ENCODE measurements at regions not wholly inside any gene's neighbourhood (a gene's known extent, or its start where the extent isn't known, plus 50 kb on each side); places are given as distances from the start of the nearest gene placed in this dataset.

DNA sequence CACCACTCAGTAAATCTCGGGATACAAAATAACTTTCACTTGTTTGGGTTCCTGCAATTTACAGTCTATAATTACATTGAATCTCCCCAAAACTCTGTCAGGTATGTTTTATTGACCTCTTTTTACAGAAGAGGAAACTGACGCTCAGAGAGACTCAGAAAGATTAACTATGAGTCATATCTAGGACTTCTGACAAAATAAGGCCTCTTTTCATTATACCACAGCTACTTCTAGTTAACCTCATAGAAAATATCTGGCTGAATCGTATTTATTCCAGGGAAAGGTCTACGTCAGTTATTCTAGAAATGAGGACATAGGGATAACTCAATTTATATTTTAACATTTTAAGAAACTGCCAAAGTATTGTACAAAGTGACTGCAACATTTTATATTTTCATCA is 211.1 kb upstream of the FAM78B start:
- no peak overlapping the region for H3K27ac ChIP-seq
- in situ Hi-C loops (cut with MboI; ENCODE audit: low pct_ligation_motif_present in 1 of 4, low pct_unique_long_range_greater_than_20kb in 1 of 4, low sequenced_read_pairs in 3 of 4) = no loop called here
- H3K4me1 ChIP-seq = no peaks in the 10 kb centered on the region
- DNase-seq = no peak
- no peak for TF ChIP-seq EP300 (IDR thresholded peaks at IDR 0.05; ENCODE audit: low read depth)
- TF ChIP-seq POLR2AphosphoS5 (IDR thresholded peaks at IDR 0.05) = no peak
- no peaks in the 10 kb centered on the region for H3K27me3 ChIP-seq
- intact Hi-C loops (cut with DNase I; ENCODE audit: low total_unique reads) = no loop called here
- 56 to 58% methylated on average over 4 of the region's 4 CpGs for WGBS, 2 donors (ENCODE audit: low coverage in 1 of 2)
- H3K36me3 ChIP-seq = no peaks in the 10 kb centered on the region
- no peak overlapping the region for H3K4me3 ChIP-seq
- H3K9me3 ChIP-seq = no peaks in the 10 kb centered on the region

DNA sequence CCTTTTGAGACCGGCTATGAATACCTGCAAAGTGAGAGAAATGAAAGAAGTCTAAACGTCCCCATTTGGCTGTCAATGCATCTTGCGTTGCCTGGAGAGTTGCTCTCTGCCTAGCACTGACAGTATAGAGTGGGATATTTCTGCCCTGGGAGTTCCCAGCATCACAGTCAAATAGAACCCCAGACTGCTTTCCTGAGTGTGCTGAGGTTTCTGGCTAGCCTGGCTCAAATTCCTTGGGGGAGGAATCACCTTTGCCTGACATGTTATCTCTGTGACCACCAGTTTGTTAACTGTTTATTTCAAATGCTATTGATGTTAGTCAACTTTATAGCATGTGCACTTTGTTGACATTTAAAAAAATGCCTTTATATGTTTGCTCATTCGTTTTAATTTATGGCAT is 212.0 kb upstream of the FAM78B start:
- Histone ChIP-seq H3K27ac (no peak overlapping the region), H3K9me3 (no peaks in the 10 kb centered on the region), H3K36me3 (no peaks in the 10 kb centered on the region), H3K27me3 (no peaks in the 10 kb centered on the region), H3K4me1 (no peaks in the 10 kb centered on the region), H3K4me3 (no peak overlapping the region)
- in situ Hi-C loops (cut with MboI; ENCODE audit: low pct_ligation_motif_present in 1 of 4, low pct_unique_long_range_greater_than_20kb in 1 of 4, low sequenced_read_pairs in 3 of 4) = no loop called here
- intact Hi-C loops (cut with DNase I; ENCODE audit: low total_unique reads) = no loop called here
- no peak for DNase-seq
- TF ChIP-seq POLR2AphosphoS5 (IDR thresholded peaks at IDR 0.05) (no peak), POLR2A (IDR thresholded peaks at IDR 0.05) (no peak), EP300 (IDR thresholded peaks at IDR 0.05; ENCODE audit: low read depth) (no peak)
- TF ChIP-seq, protein P1, sequence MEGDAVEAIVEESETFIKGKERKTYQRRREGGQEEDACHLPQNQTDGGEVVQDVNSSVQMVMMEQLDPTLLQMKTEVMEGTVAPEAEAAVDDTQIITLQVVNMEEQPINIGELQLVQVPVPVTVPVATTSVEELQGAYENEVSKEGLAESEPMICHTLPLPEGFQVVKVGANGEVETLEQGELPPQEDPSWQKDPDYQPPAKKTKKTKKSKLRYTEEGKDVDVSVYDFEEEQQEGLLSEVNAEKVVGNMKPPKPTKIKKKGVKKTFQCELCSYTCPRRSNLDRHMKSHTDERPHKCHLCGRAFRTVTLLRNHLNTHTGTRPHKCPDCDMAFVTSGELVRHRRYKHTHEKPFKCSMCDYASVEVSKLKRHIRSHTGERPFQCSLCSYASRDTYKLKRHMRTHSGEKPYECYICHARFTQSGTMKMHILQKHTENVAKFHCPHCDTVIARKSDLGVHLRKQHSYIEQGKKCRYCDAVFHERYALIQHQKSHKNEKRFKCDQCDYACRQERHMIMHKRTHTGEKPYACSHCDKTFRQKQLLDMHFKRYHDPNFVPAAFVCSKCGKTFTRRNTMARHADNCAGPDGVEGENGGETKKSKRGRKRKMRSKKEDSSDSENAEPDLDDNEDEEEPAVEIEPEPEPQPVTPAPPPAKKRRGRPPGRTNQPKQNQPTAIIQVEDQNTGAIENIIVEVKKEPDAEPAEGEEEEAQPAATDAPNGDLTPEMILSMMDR (IDR thresholded peaks at IDR 0.05) = no peak
- WGBS, 2 donors (ENCODE audit: low coverage in 1 of 2) = 46 to 56% methylated on average over 4 of the region's 4 CpGs

DNA sequence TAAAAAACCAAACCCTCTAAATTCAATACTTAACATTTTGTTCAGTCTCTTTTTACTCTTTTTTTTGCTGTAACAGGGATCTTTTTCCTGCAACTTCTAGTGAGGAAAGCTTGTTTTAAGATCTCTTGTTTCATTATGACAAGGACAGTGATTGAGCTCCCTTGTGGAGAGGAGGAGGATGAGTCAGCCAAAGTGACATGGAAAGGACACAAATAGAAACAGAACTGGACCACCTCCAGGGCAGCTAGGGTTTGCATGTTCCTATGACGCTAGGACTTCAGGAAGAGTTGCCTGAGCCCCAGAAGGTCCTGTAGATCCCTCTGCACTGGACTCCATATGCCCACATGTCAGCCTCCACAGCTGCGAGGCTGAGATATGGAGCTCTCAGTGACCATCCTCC is 212.6 kb upstream of the FAM78B start:
- in situ Hi-C loops (cut with MboI; ENCODE audit: low pct_ligation_motif_present in 1 of 4, low pct_unique_long_range_greater_than_20kb in 1 of 4, low sequenced_read_pairs in 3 of 4) = no loop called here
- intact Hi-C loops (cut with DNase I; ENCODE audit: low total_unique reads) = no loop called here

DNA sequence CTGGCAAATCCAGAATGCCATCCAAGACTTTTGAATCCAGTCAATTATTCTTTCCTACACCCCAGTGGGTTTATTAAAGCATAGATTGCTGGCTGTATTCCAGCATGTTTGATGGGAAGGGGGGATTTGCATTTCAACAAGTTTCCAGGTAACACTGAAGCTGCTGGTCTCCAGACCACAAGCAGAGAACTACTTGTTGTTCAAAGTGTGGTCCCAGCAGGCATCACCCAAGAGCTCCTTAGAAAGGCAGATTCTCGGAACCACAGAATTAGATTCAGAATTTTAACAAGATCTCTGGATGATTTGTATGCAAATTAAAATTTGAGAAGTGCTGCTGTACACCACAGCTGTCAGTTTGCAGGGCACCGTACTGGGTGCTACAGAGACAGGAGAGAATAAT is 216.3 kb upstream of the FAM78B start:
- Histone ChIP-seq H3K9me3 (no peaks in the 10 kb centered on the region), H3K36me3 (no peaks in the 10 kb centered on the region), H3K27me3 (no peaks in the 10 kb centered on the region), H3K27ac (no peak overlapping the region), H3K4me1 (no peaks in the 10 kb centered on the region), H3K4me3 (no peak overlapping the region)
- DNase-seq = no peak
- WGBS, 2 donors (ENCODE audit: low coverage in 1 of 2) = 33 to 60% methylated on average over 1 to 2 of the region's 2 CpGs
- intact Hi-C loops (cut with DNase I; ENCODE audit: low total_unique reads) (no loop called here), in situ Hi-C loops (cut with MboI; ENCODE audit: low pct_ligation_motif_present in 1 of 4, low pct_unique_long_range_greater_than_20kb in 1 of 4, low sequenced_read_pairs in 3 of 4) (no loop called here)
- TF ChIP-seq EP300 (IDR thresholded peaks at IDR 0.05; ENCODE audit: low read depth) = no peak
- TF ChIP-seq, protein P1 (IDR thresholded peaks at IDR 0.05) = no peak
- no peak for TF ChIP-seq POLR2AphosphoS5 (IDR thresholded peaks at IDR 0.05)
- TF ChIP-seq POLR2A (IDR thresholded peaks at IDR 0.05) = no peak

More for the DNA sequence above, 212.6 kb upstream of the FAM78B start:
- Histone ChIP-seq H3K4me3 (no peak overlapping the region), H3K27ac (no peak overlapping the region), H3K36me3 (no peaks in the 10 kb centered on the region), H3K4me1 (no peaks in the 10 kb centered on the region), H3K9me3 (no peaks in the 10 kb centered on the region), H3K27me3 (no peaks in the 10 kb centered on the region)
- no peak for DNase-seq
- WGBS, 2 donors (ENCODE audit: low coverage in 1 of 2) = 71 to 90% methylated on average over 2 of the region's 2 CpGs
- TF ChIP-seq POLR2A (IDR thresholded peaks at IDR 0.05) (no peak), EP300 (IDR thresholded peaks at IDR 0.05; ENCODE audit: low read depth) (no peak), POLR2AphosphoS5 (IDR thresholded peaks at IDR 0.05) (no peak)
- TF ChIP-seq, protein P1 (IDR thresholded peaks at IDR 0.05) = no peak

DNA sequence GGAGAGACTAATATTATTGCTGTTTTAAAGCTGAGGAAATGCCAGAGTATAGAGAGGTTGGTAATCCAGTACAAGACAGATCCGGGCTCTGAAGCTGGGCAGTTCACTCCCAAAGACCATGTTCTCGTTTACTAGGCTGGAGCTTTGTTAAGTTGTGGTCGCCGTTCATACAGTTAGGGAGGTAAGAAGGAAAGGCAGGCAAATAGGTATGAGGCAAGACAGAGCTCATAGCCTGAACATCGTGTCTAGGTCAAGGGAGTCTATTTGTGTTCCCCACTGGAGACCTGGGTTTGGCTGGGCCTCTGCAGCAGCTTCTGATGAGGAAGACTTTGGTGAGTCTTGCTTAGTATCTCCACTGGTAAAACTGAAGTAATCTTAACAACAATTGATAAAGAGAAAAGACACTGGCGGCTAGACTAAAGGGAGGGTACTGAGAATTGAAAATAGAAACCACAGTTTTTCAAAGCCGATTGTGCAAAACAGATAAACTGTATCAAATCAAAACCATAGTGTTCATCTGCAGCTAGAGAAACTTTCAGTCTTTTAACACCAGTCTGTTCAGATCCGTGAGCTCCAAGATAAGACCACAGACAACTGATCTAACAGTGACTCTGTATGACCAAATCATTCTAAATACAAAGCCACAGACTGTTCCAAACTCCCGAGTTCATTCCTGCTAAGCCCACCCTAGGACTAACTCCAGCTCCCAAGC is 217.0 kb upstream of the FAM78B start:
- Histone ChIP-seq H3K4me1 (no peaks in the 10 kb centered on the region), H3K36me3 (no peaks in the 10 kb centered on the region), H3K9me3 (no peaks in the 10 kb centered on the region), H3K4me3 (no peak overlapping the region), H3K27me3 (no peaks in the 10 kb centered on the region), H3K27ac (no peak overlapping the region)
- DNase-seq = no peak
- in situ Hi-C loops (cut with MboI; ENCODE audit: low pct_ligation_motif_present in 1 of 4, low pct_unique_long_range_greater_than_20kb in 1 of 4, low sequenced_read_pairs in 3 of 4) (no loop called here), intact Hi-C loops (cut with DNase I; ENCODE audit: low total_unique reads) (no loop called here)
- WGBS, 2 donors (ENCODE audit: low coverage in 1 of 2) = 58 to 71% methylated on average over 5 to 9 of the region's 9 CpGs
- TF ChIP-seq POLR2A (IDR thresholded peaks at IDR 0.05) (no peak), EP300 (IDR thresholded peaks at IDR 0.05; ENCODE audit: low read depth) (no peak), POLR2AphosphoS5 (IDR thresholded peaks at IDR 0.05) (no peak)
- TF ChIP-seq, protein P1 (IDR thresholded peaks at IDR 0.05) = no peak

Measured in transverse colon (tissue), 4 donors.